CD1c-positive myeloid dendritic cell (primary cell): ENCODE measurements at regions not wholly inside any gene's neighbourhood (a gene's known extent, or its start where the extent isn't known, plus 50 kb on each side); places are given as distances from the start of the nearest gene placed in this dataset.
"Not testable (repeated sequence)": the region's sequence is repeated elsewhere in the genome, so short reads cannot be mapped to it uniquely, and the experiment has no call there.

Experiments
- DNase-seq: peaks from one replicate; pipeline ENCODE4 v3.0.0-alpha.2; 2016; ENCODE audit errors: extremely low spot score

DNA sequence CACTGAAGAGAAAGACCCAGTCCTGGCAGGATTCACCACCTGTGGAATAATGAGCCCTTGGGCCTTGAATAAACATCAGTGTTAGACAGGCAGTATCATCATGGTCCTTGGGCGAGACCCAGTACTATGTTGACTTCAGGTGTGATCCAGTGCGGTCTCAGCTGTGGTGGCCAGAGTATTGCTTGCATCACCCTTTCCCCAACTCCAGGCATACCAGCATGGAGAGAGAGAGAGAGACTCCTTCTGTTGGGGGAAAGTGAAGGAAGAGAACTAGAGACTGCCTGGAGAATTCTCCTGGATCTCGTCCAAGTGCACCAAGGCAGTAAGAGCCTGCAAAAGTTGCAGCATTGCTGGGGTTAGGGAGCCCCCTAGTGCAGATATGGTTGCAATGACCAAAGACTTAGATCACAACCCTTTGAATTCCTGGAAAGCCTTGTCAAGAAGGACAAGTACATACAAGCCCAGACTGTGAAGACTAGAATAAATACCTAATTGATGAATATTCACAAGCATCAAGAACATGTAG lies 61.1 kb upstream of the VAMP7 start:
- DNase-seq: peak; percentile 57

DNA sequence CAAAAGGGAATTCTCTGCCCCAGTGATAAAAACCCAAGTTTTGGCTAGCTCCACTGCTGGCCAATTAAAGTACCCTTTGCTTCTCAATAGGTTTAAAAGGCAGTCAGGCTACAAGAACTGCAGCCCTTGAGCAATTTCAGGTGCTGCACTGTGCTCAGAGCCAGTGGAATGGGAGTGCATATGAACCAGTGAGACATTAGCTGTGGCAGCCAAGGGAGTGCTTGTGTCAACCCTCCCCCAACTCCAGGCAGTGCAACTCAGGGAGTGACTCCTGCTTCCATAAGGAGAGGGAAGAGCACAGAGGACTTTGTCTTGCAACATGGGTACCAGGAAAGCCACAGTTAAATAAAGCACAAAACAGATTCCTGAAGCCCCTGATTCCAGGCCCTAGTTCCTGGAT lies 61.6 kb upstream of the VAMP7 start:
- DNase-seq: no peak

DNA sequence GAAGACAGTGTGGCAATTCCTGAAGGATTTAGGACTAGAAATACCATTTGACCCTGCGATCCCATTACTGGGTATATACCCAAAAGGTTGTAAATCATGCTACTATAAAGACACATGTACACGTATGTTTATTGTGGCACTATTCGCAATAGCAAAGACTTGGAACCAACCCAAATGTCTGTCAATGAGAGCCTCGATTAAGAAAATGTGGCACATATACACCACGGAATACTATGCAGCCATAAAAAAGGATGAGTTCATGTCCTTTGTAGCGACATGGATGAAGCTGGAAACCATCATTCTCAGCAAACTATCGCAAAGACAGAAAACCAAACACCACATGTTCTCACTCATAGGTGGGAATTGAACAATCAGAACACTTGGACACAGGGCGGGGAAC lies 66.8 kb upstream of the VAMP7 start:
- not testable (repeated sequence) for DNase-seq

DNA sequence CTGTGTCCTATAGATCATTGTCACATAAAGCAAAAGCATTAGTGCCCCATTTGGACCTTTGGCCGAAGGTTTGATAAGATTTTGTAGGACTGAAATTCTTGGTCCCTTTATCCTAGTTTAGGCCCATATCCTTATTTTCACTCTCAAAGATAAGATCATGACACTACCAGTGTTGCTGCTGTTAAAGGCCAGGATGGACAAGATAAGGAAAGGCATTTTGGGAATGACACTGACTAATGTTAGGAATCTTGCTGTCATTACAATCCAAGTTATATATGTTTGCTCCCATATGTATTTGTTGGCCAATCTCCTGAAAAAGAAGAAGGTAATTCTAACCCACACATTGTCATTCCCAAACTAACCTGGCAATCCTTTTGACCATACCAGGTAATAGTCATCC lies 101.3 kb upstream of the VAMP7 start:
- DNase-seq: no peak

GRCh38 chrX:155778844-155779553 lies 102.1 kb upstream of the VAMP7 start:
- DNase-seq: no peak

DNA sequence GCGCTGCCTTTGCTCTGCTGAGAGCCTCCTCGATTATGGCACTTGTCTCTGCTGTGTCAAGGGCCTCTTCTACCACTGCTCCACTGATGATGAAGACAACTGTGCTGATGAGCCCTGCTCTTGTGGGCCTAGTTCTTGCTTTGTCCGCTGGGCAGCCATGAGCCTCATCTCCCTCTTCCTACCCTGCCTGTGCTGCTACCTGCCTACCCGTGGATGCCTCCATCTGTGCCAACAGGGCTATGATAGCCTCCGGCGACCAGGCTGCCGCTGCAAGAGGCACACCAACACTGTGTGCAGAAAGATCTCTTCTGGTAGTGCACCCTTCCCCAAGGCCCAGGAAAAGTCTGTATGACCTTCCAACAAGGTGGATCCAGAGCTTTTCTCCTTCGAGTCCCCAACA lies 106.8 kb upstream of the VAMP7 start:
- DNase-seq: no peak

DNA sequence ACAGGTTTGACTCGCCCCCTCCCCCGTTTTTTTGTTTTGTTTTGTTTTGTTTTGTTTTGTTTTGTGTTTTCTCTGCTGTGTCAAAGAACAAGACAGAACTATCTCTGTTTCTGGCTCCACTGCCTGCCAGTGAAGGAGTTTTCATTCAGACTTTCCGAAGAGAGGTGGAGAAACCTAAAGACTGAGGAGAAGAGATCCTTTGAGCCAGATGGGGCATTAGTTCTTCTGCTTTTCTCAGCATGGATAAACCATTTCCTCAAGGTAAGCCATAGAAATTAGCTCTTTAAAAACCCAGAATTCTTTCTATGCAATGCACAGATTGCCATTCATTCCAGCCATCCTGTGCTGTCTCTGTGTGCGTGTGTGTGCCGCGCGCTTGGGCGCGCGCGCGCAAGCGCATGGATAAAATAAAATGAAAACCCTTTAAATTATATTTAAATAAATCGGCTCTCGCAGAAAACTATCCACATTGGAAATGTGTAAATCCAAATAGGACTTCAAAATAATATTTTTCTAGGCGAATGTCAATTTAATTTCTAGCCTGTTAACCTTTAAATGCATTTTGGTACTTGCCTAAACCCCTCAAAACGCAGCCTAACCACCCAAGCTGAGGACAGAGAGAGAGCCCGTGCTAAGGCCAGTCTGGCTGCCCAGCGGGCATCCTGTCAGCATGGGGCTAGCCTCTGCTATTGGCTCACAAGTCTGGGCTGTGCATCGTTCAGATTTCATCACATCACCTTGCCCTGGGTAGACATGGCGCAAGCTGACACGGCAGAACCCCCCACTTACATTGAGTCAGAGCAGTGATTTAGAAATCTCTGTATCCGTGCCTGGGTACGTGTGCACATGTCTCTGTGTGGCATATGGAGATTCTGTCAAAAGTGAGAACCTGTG lies 113.0 kb upstream of the VAMP7 start:
- no peak for DNase-seq

DNA sequence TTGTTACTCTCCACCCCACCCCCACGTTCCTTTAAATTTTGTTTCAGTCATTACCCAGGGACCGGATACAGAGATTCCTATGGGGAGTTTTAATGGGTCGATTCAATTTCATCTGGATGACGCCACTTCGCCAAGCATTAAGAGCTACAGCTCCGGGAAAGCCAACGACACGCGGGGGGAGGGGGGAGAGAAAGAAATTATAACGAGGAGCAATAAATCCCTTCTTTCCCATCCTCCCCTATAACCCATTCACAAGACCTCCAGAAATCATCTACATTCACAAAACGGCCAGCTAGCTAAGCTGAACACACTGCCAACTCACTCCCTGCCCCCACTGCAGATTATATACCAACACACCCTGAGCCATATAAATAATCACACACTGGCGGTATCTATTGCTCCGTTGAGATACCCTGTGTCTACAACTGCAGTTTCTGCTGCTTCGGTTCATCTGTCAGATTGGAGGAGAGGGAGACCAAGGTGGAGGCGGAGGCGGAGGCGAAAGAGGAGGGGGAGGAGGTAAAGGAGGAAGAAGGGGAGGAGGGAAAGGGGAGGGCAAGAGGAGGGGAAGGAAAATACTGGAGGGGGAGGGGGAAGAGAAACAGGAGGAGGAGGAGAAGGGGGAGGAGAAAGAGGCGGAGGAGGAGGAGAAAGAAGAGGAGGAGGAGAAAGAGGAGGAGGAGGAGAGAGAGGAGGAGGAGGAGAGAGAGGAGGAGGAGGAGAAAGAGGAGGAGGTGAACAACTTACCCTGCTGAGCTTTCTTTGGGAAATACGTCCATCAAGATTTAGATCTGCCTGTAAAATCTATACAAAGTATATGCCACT lies 113.9 kb upstream of the VAMP7 start:
- DNase-seq: peak; percentile 1

DNA sequence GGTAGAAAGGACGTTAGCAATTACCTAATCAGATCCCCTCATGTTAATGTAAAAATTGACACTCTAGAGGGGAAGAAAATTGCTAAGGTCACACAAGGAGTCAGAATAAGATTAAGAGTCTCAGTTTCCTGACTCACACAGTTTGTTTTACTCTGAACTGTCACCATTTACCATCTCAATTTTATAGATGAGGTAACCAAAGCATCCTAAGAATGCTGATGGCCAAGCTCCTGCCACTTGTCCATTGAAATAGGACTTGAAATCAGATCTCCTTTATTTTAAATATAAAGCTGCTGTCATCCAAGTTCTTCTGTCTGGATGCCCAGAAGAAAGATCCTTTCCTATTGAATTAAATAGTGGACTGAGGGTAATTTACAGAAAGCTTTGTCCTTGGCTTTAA lies 114.8 kb upstream of the VAMP7 start:
- DNase-seq: no peak

DNA sequence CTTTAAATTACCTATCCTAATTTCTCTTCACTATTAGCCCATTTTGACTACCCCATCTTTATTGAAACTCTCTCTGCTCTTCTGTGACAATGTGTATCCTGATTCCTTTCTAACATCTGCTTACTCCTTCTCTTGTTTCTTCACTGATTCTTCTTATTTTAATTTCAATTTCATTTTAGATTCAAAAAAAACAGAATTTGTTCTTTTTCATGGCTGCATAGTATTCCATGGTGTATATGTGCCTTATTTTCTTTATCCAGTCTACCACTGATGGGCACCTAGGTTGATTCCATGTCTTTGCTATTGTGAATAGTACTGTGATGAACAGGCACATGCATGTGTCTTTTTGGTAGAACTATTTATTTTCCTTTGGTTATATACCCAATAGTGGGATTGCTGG lies 120.0 kb upstream of the VAMP7 start:
- DNase-seq: no peak

GRCh38 chrX:155757046-155757759 lies 123.9 kb upstream of the VAMP7 start:
- no peak for DNase-seq

GRCh38 chrX:155755706-155756337 lies 125.3 kb upstream of the VAMP7 start:
- no peak for DNase-seq

DNA sequence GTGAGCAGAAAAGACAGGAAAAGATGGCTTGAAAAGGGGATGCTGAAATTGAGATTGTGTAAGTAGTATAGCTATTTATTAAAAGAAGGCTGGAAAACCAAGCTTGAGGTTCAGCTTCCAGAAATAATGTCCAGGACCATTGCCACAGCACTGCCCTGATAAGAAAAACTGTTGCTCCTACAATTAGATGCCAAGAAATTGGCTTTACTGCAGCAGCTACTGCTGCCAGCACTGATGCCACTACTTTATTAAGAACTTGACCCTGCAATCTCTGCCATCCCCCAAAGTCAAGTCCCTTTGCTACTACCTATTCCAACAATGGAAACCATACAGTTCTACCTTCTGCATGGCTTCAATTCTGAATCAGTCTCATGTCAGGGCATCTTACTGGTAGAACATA lies 130.0 kb upstream of the VAMP7 start:
- no peak for DNase-seq

DNA sequence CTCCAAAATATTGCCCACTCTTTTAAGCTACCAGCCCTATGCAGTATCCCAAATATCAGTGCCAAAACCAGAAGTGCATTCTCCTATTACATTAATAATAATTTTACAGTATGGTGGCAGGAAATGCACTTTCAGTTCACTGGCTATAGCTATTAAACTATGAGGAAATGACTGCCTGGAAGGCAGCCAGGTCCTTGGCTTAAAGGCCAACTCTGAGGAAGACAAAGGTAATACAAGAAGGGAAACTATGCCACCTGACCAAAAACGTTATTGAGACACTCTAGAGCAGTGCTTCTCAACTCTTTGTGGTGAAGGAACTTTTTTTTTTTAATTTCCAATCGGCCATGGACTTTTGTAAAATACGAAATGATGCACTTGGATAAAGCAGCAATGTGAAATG lies 133.6 kb upstream of the VAMP7 start:
- no peak for DNase-seq

GRCh38 chrX:155745792-155746191 lies 133.0 kb upstream of the TMLHE start:
- no peak for DNase-seq

DNA sequence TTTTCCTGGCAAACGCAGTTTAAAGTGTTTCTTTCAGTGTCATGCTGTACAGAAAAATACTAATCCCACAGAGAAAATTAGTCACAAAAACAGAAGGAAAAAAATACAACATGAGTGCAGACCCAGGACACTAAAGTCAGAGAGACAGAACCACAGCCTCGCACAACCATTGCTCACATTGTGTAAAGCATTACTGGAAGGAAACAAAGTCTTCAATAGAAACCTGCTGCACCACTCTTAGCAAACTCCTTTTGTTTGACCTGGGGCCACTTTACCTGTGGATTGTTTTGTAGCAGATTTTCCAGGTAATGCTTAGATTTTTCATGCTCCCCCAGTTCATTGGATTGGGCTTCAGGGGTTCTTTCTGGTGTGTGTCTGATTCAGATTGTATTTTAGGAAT lies 131.8 kb upstream of the TMLHE start:
- no peak for DNase-seq

DNA sequence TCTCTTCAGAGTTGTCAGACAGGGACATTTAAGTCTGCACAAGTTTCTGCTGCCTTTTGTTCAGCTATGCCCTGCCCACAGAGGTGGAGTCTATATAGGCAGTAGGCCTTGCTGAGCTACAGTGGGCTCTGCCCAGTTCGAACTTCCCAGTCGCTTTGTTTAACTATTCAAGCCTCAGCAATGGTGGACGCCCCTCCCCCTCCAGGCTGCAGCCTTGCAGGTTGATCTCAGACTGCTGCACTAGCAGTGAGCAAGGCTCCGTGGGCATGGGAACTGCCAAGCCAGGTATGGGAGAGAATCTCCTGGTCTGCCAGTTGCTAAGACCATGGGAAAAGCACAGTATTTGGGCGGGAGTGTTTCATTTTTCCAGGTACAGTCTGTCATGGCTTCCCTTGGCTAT lies 115.6 kb upstream of the TMLHE start:
- not testable (repeated sequence) for DNase-seq

DNA sequence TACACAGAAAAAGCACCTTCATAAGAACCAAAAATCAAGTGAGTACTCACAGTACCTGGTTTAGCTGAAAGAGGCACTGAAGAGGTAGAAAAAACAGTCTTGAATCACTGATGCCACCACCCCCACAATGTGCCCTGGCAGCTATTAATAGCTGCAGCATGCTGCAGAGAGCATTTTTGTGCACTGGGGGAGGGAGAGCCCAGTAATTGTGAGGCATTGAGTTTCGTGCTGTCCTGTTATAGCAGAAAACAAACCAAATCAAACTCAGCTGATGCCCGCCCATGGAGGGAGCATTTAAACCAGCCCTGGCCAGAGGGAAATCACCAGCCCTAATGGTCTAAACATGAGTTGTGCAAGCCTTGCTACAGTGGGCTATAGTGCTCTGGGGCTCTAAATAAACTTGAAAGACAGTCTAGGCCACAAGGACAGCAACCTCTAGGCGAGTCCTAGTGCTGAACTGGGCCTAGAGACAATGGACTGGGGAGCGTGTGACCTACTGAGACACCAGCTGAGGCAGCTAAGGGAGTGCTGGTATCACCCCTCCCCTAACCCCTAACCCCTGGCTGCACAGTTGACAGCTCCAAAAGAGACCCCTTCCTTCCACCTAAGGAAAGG lies 106.3 kb upstream of the TMLHE start:
- no peak for DNase-seq

DNA sequence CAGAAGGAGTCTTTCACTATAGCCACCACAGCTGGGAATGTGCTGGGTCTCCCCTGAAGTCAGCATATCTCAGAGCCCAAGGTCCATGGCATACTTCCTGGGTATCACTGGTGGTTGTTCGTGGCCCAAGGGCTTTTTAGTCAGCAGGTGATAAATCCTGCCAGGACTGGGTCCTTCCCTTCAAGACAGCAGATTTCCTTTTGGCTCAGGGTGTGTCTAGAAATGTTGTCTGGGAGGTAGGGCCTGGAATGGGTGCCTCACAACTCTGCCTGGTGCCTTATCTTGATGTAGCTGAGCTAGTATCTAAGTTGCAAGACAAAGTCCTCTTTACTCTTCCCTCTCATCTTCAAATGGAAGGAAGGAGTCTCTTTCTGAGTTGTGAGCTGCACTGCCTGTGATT lies 102.4 kb upstream of the TMLHE start:
- no peak for DNase-seq

- DNase-seq: no peak
These were observed 82.7 kb upstream of the TMLHE start for GRCh38 chrX:155695419-155695818.

- DNase-seq: no peak
These were observed 81.9 kb upstream of the TMLHE start for GRCh38 chrX:155694649-155695048.
